HepG2 (cell line): ENCODE measurements at regions not wholly inside any gene's neighbourhood (a gene's known extent, or its start where the extent isn't known, plus 50 kb on each side); places are given as distances from the start of the nearest gene placed in this dataset.

Experiments
- ATAC-seq: fragments of 200-7000 bp; cut with Tn5 transposase; 3 replicates; pipeline ENCODE4 v1.9.1; 2020; ENCODE audit warnings: mild to moderate bottlenecking, moderate library complexity
- BruUV-seq: library from RNA; stranded (reverse); fragments of 400-500 nt; replicated peaks from 2 replicates; lab custom pipeline; 2021; lab: Mats Ljungman, UMichigan
- CTCF ChIA-PET: fragments of 300-600 bp; formaldehyde crosslinking; extraction: SDS; loops from one replicate; lab custom pipeline; 2021; ENCODE audit warnings: low total read pairs, inconsistent platforms, low intra/inter-chr PET ratio; lab: Yijun Ruan, JAX
- POLR2A ChIA-PET: fragments of 350-600 bp; sonication (Branson Sonifier 250); formaldehyde crosslinking; loops from one replicate; lab custom pipeline; 2020; ENCODE audit warnings: antibody characterized with exemption, inconsistent platforms; lab: Yijun Ruan, JAX
- DNase-seq: peaks from one replicate; pipeline ENCODE4 v3.0.0-alpha.2; 2015; ENCODE audit warnings: low spot score
- FAIRE-seq: peaks from 3 replicates; lab custom pipeline; 2011; peaks lifted over from hg19 to GRCh38; lab: Jason Lieb, UNC
- H2AFZ ChIP-seq: one replicate; pipeline ENCODE4 v1.6.1; 2011; ENCODE audit warnings: low read length, inconsistent platforms
- H3K27ac ChIP-seq: fragments of 300-600 bp; 3 replicates; pipeline ENCODE4 v1.8.0; 2011; ENCODE audit warnings: mixed run types, mild to moderate bottlenecking, mixed read lengths, low read length, inconsistent platforms; ENCODE audit not compliant: insufficient read depth; ENCODE audit errors: extremely low read length
- H3K27me3 ChIP-seq, 2 experiments: fragments of 200-600 bp in 1 of 2; 2 replicates in 1 of 2; 3 replicates in 1 of 2; pipeline versions ENCODE4 v1.6.0 to v1.8.0; 2011; ENCODE audit warnings: low read length in 2 of 2, mild to moderate bottlenecking in 2 of 2, moderate library complexity in 2 of 2, inconsistent platforms in 1 of 2; ENCODE audit not compliant: insufficient read depth in 2 of 2, control insufficient read depth in 1 of 2
- H3K36me3 ChIP-seq, 2 experiments: fragments of 200-600 bp in 1 of 2; replicated peaks in 1 of 2; 2 replicates in 1 of 2; 3 replicates in 1 of 2; pipeline versions ENCODE4 v1.5.1 to v1.8.0; 2011; ENCODE audit warnings: low read length in 2 of 2, inconsistent platforms in 1 of 2; ENCODE audit not compliant: insufficient read depth in 2 of 2, control insufficient read depth in 1 of 2
- H3K4me1 ChIP-seq: 2 replicates; pipeline ENCODE4 v1.5.1; 2012; ENCODE audit warnings: low read length, inconsistent platforms; ENCODE audit not compliant: insufficient read depth
- H3K4me2 ChIP-seq: 2 replicates; pipeline ENCODE4 v1.6.0; 2011; ENCODE audit warnings: low read depth, low read length, inconsistent platforms
- H3K4me3 ChIP-seq, 3 experiments: fragments of 200-600 bp in 1 of 3; sonication (generic), shearing (Covaris generic) in 1 of 3; replicated peaks in 1 of 3; 2 replicates each; pipeline ENCODE4 v1.5.1; 2011 to 2016; ENCODE audit warnings: low read length in 3 of 3, inconsistent platforms in 2 of 3, low read depth in 2 of 3, mild to moderate bottlenecking in 2 of 3, control low read depth in 1 of 3, mixed read lengths in 1 of 3; ENCODE audit not compliant: insufficient read depth in 1 of 3
- H3K79me2 ChIP-seq: one replicate; pipeline ENCODE4 v1.6.1; 2011; ENCODE audit warnings: low read length, inconsistent platforms; ENCODE audit not compliant: insufficient read depth
- H3K9ac ChIP-seq: 2 replicates; pipeline ENCODE4 v1.6.0; 2011; ENCODE audit warnings: mild to moderate bottlenecking, low read depth, low read length, inconsistent platforms; ENCODE audit not compliant: insufficient read depth
- H3K9me3 ChIP-seq: 2 replicates; pipeline ENCODE4 v1.5.1; 2012; ENCODE audit warnings: mild to moderate bottlenecking, low read length
- H4K20me1 ChIP-seq: 2 replicates; pipeline ENCODE4 v1.6.0; 2011; ENCODE audit warnings: inconsistent platforms, mild to moderate bottlenecking, low read length, moderate library complexity; ENCODE audit not compliant: insufficient read depth
- SCMH1 ChIP-seq: sonication (generic); formaldehyde crosslinking; IDR thresholded peaks from 2 replicates; pipeline ENCODE4 v1.9.0; 2021; ENCODE audit warnings: missing genetic modification reagents, mild to moderate bottlenecking, borderline replicate concordance
- ZNF10 ChIP-seq: sonication (generic); formaldehyde crosslinking; IDR thresholded peaks from 2 replicates; pipeline ENCODE4 v1.4.0; 2020; ENCODE audit warnings: mild to moderate bottlenecking, low read depth, missing genetic modification reagents, borderline replicate concordance
- WGBS: methylation state at CpG from one replicate; pipeline ENCODE4 v1.1.6; 2017; ENCODE audit warnings: low lambda C conversion rate; 5-methylcytosine and 5-hydroxymethylcytosine counted together
- in situ Hi-C: cut with HindIII; loops from 2 replicates; pipeline ENCODE4 v1.10.0; 2017; ENCODE audit warnings: low pct_unique_long_range_greater_than_20kb; ENCODE audit not compliant: extremely low pct_ligation_motif_present
- intact Hi-C: fragments of 100-400 bp; cut with micrococcal nuclease; formaldehyde crosslinking; loops from one replicate; pipeline ENCODE4 v1.10.0; 2022; ENCODE audit not compliant: unreplicated experiment
- TF ChIP-seq, protein P1 (sequence below): sonication (generic); formaldehyde crosslinking; IDR thresholded peaks from 2 replicates; pipeline ENCODE4 v1.5.1; 2020; ENCODE audit warnings: mild to moderate bottlenecking, missing genetic modification reagents, moderate library complexity

GRCh38 chr2:139369423-139370409 is 589.5 kb upstream of the NXPH2 start:
- no peak for TF ChIP-seq ZNF10
- TF ChIP-seq, protein P1, sequence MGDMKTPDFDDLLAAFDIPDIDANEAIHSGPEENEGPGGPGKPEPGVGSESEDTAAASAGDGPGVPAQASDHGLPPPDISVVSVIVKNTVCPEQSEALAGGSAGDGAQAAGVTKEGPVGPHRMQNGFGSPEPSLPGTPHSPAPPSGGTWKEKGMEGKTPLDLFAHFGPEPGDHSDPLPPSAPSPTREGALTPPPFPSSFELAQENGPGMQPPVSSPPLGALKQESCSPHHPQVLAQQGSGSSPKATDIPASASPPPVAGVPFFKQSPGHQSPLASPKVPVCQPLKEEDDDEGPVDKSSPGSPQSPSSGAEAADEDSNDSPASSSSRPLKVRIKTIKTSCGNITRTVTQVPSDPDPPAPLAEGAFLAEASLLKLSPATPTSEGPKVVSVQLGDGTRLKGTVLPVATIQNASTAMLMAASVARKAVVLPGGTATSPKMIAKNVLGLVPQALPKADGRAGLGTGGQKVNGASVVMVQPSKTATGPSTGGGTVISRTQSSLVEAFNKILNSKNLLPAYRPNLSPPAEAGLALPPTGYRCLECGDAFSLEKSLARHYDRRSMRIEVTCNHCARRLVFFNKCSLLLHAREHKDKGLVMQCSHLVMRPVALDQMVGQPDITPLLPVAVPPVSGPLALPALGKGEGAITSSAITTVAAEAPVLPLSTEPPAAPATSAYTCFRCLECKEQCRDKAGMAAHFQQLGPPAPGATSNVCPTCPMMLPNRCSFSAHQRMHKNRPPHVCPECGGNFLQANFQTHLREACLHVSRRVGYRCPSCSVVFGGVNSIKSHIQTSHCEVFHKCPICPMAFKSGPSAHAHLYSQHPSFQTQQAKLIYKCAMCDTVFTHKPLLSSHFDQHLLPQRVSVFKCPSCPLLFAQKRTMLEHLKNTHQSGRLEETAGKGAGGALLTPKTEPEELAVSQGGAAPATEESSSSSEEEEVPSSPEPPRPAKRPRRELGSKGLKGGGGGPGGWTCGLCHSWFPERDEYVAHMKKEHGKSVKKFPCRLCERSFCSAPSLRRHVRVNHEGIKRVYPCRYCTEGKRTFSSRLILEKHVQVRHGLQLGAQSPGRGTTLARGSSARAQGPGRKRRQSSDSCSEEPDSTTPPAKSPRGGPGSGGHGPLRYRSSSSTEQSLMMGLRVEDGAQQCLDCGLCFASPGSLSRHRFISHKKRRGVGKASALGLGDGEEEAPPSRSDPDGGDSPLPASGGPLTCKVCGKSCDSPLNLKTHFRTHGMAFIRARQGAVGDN (CRISPR knock-in tag): no peak
- no peak for TF ChIP-seq SCMH1 (CRISPR knock-in tag)
- Histone ChIP-seq H3K9me3 (no peaks in the 10 kb centered on the region; the same call in 1 of the 2 replicates), H3K4me1 (no peaks in the 10 kb centered on the region), H3K4me2 (no peak overlapping the region), H4K20me1 (no peaks in the 10 kb centered on the region), H3K27me3 (no peaks in the 10 kb centered on the region), H2AFZ (no peak overlapping the region), H3K79me2 (no peaks in the 10 kb centered on the region), H3K36me3 (no peaks in the 10 kb centered on the region), H3K4me3 (no peak overlapping the region), H3K9ac (no peak overlapping the region), H3K27ac (no peak overlapping the region)
- CTCF ChIA-PET: no interaction called here
- 9% methylated on average over 4 of the region's 4 CpGs for WGBS
- FAIRE-seq (no peak), DNase-seq (no peak), ATAC-seq (no peak)
- intact Hi-C loops: no loop called here
- BruUV-seq: no TSS peak
- in situ Hi-C loops: no loop called here
- POLR2A ChIA-PET: no interaction called here
